ENCODE measurements at regions not wholly inside any gene's neighbourhood (a gene's known extent, or its start where the extent isn't known, plus 50 kb on each side); places are given as distances from the start of the nearest gene placed in this dataset.

DNA sequence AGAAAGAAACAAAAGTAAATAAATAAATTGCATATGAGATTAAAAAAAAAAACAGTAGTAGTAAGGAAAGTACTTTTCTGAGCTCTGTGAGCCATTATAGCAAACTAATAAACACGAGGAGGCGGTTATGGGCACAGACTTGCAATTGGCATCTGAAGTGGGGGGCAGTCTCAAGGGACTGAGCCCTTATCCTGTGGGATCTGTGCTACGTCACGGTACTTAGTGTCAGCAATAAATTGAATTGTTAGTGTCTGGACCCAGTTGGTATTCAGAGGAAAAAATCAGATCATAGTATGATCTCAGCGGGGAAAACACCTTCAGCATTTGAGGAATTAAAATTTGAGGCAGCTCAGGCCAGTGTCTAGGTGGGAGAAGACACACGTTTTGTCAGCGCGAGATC is 76.6 kb upstream of the TEX51 start:
- TF ChIP-seq, protein P1, sequence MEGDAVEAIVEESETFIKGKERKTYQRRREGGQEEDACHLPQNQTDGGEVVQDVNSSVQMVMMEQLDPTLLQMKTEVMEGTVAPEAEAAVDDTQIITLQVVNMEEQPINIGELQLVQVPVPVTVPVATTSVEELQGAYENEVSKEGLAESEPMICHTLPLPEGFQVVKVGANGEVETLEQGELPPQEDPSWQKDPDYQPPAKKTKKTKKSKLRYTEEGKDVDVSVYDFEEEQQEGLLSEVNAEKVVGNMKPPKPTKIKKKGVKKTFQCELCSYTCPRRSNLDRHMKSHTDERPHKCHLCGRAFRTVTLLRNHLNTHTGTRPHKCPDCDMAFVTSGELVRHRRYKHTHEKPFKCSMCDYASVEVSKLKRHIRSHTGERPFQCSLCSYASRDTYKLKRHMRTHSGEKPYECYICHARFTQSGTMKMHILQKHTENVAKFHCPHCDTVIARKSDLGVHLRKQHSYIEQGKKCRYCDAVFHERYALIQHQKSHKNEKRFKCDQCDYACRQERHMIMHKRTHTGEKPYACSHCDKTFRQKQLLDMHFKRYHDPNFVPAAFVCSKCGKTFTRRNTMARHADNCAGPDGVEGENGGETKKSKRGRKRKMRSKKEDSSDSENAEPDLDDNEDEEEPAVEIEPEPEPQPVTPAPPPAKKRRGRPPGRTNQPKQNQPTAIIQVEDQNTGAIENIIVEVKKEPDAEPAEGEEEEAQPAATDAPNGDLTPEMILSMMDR (IDR thresholded peaks at IDR 0.05), result no peak
- no peak for TF ChIP-seq POLR2A (IDR thresholded peaks at IDR 0.05)
